ENCODE measurements at regions not wholly inside any gene's neighbourhood (a gene's known extent, or its start where the extent isn't known, plus 50 kb on each side); places are given as distances from the start of the nearest gene placed in this dataset.

DNA sequence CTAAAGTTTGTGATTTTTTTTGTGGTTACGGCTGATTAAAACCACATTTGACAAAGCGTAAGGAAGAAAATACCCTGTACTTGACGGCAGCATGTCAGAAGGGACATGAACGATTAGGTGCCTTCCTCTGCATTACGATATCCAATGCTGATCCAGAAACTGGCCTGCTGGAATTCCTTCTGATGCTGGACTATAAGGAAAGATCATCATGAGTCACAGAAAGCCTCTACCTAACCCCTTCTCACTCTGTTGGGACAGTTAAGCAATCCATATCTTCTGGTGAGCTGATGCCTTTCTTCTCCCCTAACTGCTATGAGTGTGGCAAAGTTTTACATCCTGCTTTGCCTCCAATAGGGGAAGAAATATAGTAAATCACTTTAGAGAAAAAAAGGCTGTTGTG, 78.4 kb upstream of the PAPPA start:
- no peak for TF ChIP-seq SP1 (IDR thresholded peaks at IDR 0.05)
- TF ChIP-seq FOXA1 (IDR thresholded peaks at IDR 0.05), result no peak
- no peak for TF ChIP-seq ARNT (IDR thresholded peaks at IDR 0.05)
- no peak for TF ChIP-seq ELF4 (IDR thresholded peaks at IDR 0.05)
- no peak for TF ChIP-seq FOXM1 (IDR thresholded peaks at IDR 0.05; ENCODE audit: borderline replicate concordance)
- TF ChIP-seq BHLHE40 (IDR thresholded peaks at IDR 0.05; ENCODE audit: borderline replicate concordance), result no peak
- TF ChIP-seq, protein P1, sequence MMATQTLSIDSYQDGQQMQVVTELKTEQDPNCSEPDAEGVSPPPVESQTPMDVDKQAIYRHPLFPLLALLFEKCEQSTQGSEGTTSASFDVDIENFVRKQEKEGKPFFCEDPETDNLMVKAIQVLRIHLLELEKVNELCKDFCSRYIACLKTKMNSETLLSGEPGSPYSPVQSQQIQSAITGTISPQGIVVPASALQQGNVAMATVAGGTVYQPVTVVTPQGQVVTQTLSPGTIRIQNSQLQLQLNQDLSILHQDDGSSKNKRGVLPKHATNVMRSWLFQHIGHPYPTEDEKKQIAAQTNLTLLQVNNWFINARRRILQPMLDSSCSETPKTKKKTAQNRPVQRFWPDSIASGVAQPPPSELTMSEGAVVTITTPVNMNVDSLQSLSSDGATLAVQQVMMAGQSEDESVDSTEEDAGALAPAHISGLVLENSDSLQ (IDR thresholded peaks at IDR 0.05), result no peak
- no peak for TF ChIP-seq SUZ12 (IDR thresholded peaks at IDR 0.05)
- TF ChIP-seq CTBP1 (IDR thresholded peaks at IDR 0.05; ENCODE audit: borderline replicate concordance), result no peak
- TF ChIP-seq L3MBTL2 (conservative IDR thresholded peaks at IDR 0.05), result no peak
- TF ChIP-seq FOXK2 (IDR thresholded peaks at IDR 0.05), result no peak

All from HEK293T (cell line).